ENCODE measurements at regions not wholly inside any gene's neighbourhood (a gene's known extent, or its start where the extent isn't known, plus 50 kb on each side); places are given as distances from the start of the nearest gene placed in this dataset.

GRCh38 chr4:31126881-31127398 lies 406.8 kb downstream of the PCDH7 start:
- H3K4me3 ChIP-seq (ENCODE audit: low read length in 3 of 3): no peak overlapping the region
- DNase-seq (no peak), FAIRE-seq (no peak)
- H3K9me3 ChIP-seq (ENCODE audit: control insufficient read depth in 2 of 3, insufficient read depth in 1 of 3, low read length in 3 of 3): no peaks in the 10 kb centered on the region
- intact Hi-C loops (cut with DNase I): no loop called here
- no peaks in the 10 kb centered on the region for H3K4me1 ChIP-seq (ENCODE audit: control insufficient read depth in 2 of 3, insufficient read depth in 2 of 3, low read depth in 1 of 3, low read length in 3 of 3)
- no peak overlapping the region for H3K9ac ChIP-seq (ENCODE audit: low read length in 3 of 3)
- no peaks in the 10 kb centered on the region for H3K36me3 ChIP-seq (ENCODE audit: control insufficient read depth in 2 of 3, insufficient read depth in 3 of 3, low read length in 3 of 3)
- no peak overlapping the region for H3K27ac ChIP-seq (ENCODE audit: low read depth in 2 of 2, low read length in 2 of 2)
- no peaks in the 10 kb centered on the region for H3K27me3 ChIP-seq (ENCODE audit: control insufficient read depth, insufficient read depth, low read length)
- TF ChIP-seq CTCF (IDR thresholded peaks at IDR 0.05; ENCODE audit: borderline replicate concordance, extremely low read depth, insufficient read depth): no peak

GRCh38 chr4:31130930-31131329 lies 410.8 kb downstream of the PCDH7 start:
- intact Hi-C loops (cut with DNase I): no loop called here
- no peak overlapping the region for H3K9ac ChIP-seq (ENCODE audit: low read length in 3 of 3)
- H3K4me3 ChIP-seq (ENCODE audit: low read length in 3 of 3): no peak overlapping the region
- DNase-seq (no peak), FAIRE-seq (no peak)
- H3K27me3 ChIP-seq (ENCODE audit: control insufficient read depth, insufficient read depth, low read length): no peaks in the 10 kb centered on the region
- H3K4me1 ChIP-seq (ENCODE audit: control insufficient read depth in 2 of 3, insufficient read depth in 2 of 3, low read depth in 1 of 3, low read length in 3 of 3): no peaks in the 10 kb centered on the region
- no peak overlapping the region for H3K27ac ChIP-seq (ENCODE audit: low read depth in 2 of 2, low read length in 2 of 2)
- TF ChIP-seq CTCF (IDR thresholded peaks at IDR 0.05; ENCODE audit: borderline replicate concordance, extremely low read depth, insufficient read depth): no peak
- no peaks in the 10 kb centered on the region for H3K9me3 ChIP-seq (ENCODE audit: control insufficient read depth in 2 of 3, insufficient read depth in 1 of 3, low read length in 3 of 3)
- H3K36me3 ChIP-seq (ENCODE audit: control insufficient read depth in 2 of 3, insufficient read depth in 3 of 3, low read length in 3 of 3): no peaks in the 10 kb centered on the region

GRCh38 chr4:31134720-31135119 lies 414.6 kb downstream of the PCDH7 start:
- no peaks in the 10 kb centered on the region for H3K9me3 ChIP-seq (ENCODE audit: control insufficient read depth in 2 of 3, insufficient read depth in 1 of 3, low read length in 3 of 3)
- no peak for TF ChIP-seq CTCF (IDR thresholded peaks at IDR 0.05; ENCODE audit: borderline replicate concordance, extremely low read depth, insufficient read depth)
- no peaks in the 10 kb centered on the region for H3K27me3 ChIP-seq (ENCODE audit: control insufficient read depth, insufficient read depth, low read length)
- intact Hi-C loops (cut with DNase I): no loop called here
- H3K36me3 ChIP-seq (ENCODE audit: control insufficient read depth in 2 of 3, insufficient read depth in 3 of 3, low read length in 3 of 3): no peaks in the 10 kb centered on the region
- FAIRE-seq (no peak), DNase-seq (no peak)
- no peak overlapping the region for H3K9ac ChIP-seq (ENCODE audit: low read length in 3 of 3)
- no peaks in the 10 kb centered on the region for H3K4me1 ChIP-seq (ENCODE audit: control insufficient read depth in 2 of 3, insufficient read depth in 2 of 3, low read depth in 1 of 3, low read length in 3 of 3)
- H3K27ac ChIP-seq (ENCODE audit: low read depth in 2 of 2, low read length in 2 of 2): no peak overlapping the region
- no peak overlapping the region for H3K4me3 ChIP-seq (ENCODE audit: low read length in 3 of 3)

- H3K36me3 ChIP-seq (ENCODE audit: control insufficient read depth in 2 of 3, insufficient read depth in 3 of 3, low read length in 3 of 3): no peaks in the 10 kb centered on the region
- TF ChIP-seq CTCF (IDR thresholded peaks at IDR 0.05; ENCODE audit: borderline replicate concordance, extremely low read depth, insufficient read depth): no peak
- intact Hi-C loops (cut with DNase I): no loop called here
- no peaks in the 10 kb centered on the region for H3K27me3 ChIP-seq (ENCODE audit: control insufficient read depth, insufficient read depth, low read length)
- DNase-seq: no peak
- no peak for FAIRE-seq
- no peak overlapping the region for H3K4me3 ChIP-seq (ENCODE audit: low read length in 3 of 3)
- H3K9ac ChIP-seq (ENCODE audit: low read length in 3 of 3): no peak overlapping the region
- H3K4me1 ChIP-seq (ENCODE audit: control insufficient read depth in 2 of 3, insufficient read depth in 2 of 3, low read depth in 1 of 3, low read length in 3 of 3): no peaks in the 10 kb centered on the region
- H3K9me3 ChIP-seq (ENCODE audit: control insufficient read depth in 2 of 3, insufficient read depth in 1 of 3, low read length in 3 of 3): no peaks in the 10 kb centered on the region
- no peak overlapping the region for H3K27ac ChIP-seq (ENCODE audit: low read depth in 2 of 2, low read length in 2 of 2)
These were observed 419.6 kb downstream of the PCDH7 start for GRCh38 chr4:31139767-31140166.

All from kidney (tissue), 13 donors.